ENCODE measurements at regions not wholly inside any gene's neighbourhood (a gene's known extent, or its start where the extent isn't known, plus 50 kb on each side); places are given as distances from the start of the nearest gene placed in this dataset.
"Not testable (repeated sequence)": the region's sequence is repeated elsewhere in the genome, so short reads cannot be mapped to it uniquely, and the experiment has no call there.

GRCh38 chr11:121907379-121907778 lies 208.6 kb downstream of the BLID start:
- no peak for DNase-seq (ENCODE audit: low read depth in 2 of 2)

- DNase-seq (ENCODE audit: low read depth in 2 of 2): no peak
These were observed 211.9 kb downstream of the BLID start for GRCh38 chr11:121904148-121904547.

GRCh38 chr11:121901886-121902285 lies 214.1 kb downstream of the BLID start:
- no peak for DNase-seq (ENCODE audit: low read depth in 2 of 2)

GRCh38 chr11:121901417-121901816 lies 214.6 kb downstream of the BLID start:
- DNase-seq (ENCODE audit: low read depth in 2 of 2): not testable (repeated sequence)

GRCh38 chr11:121899520-121899919 lies 216.5 kb downstream of the BLID start:
- no peak for DNase-seq (ENCODE audit: low read depth in 2 of 2)

- DNase-seq (ENCODE audit: low read depth in 2 of 2): no peak
These were observed 217.1 kb downstream of the BLID start for GRCh38 chr11:121898903-121899302.

- peak in 1 of 2 donors; percentile 45 for DNase-seq (ENCODE audit: low read depth in 2 of 2)
These were observed 220.1 kb downstream of the BLID start for GRCh38 chr11:121895919-121896318.

GRCh38 chr11:121894581-121894980 lies 221.4 kb downstream of the BLID start:
- DNase-seq (ENCODE audit: low read depth in 2 of 2): peak in 1 of 2 donors; percentile 34

- no peak for DNase-seq (ENCODE audit: low read depth in 2 of 2)
These were observed 223.2 kb downstream of the BLID start for GRCh38 chr11:121892863-121893262.

GRCh38 chr11:121892131-121892681 lies 223.8 kb downstream of the BLID start:
- peak; percentile 2 to 94 for DNase-seq (ENCODE audit: low read depth in 2 of 2)

- no peak for DNase-seq (ENCODE audit: low read depth in 2 of 2)
These were observed 225.0 kb downstream of the BLID start for GRCh38 chr11:121890946-121891515.

- peak in 1 of 2 donors; percentile 25 for DNase-seq (ENCODE audit: low read depth in 2 of 2)
These were observed 225.6 kb downstream of the BLID start for GRCh38 chr11:121890377-121890776.

- peak in 1 of 2 donors; percentile 16 for DNase-seq (ENCODE audit: low read depth in 2 of 2)
These were observed 226.1 kb downstream of the BLID start for GRCh38 chr11:121889931-121890330.

- no peak for DNase-seq (ENCODE audit: low read depth in 2 of 2)
These were observed 226.8 kb downstream of the BLID start for GRCh38 chr11:121889186-121889585.

- no peak for DNase-seq (ENCODE audit: low read depth in 2 of 2)
These were observed 227.9 kb downstream of the BLID start for GRCh38 chr11:121887976-121888557.

- no peak for DNase-seq (ENCODE audit: low read depth in 2 of 2)
These were observed 228.4 kb downstream of the BLID start for GRCh38 chr11:121887569-121887968.

- DNase-seq (ENCODE audit: low read depth in 2 of 2): no peak
These were observed 229.0 kb downstream of the BLID start for GRCh38 chr11:121886996-121887395.

GRCh38 chr11:121886005-121886734 lies 229.8 kb downstream of the BLID start:
- no peak for DNase-seq (ENCODE audit: low read depth in 2 of 2)

- no peak for DNase-seq (ENCODE audit: low read depth in 2 of 2)
These were observed 231.4 kb downstream of the BLID start for GRCh38 chr11:121884626-121885025.

GRCh38 chr11:121881806-121882205 lies 234.2 kb downstream of the BLID start:
- no peak for DNase-seq (ENCODE audit: low read depth in 2 of 2)

- DNase-seq (ENCODE audit: low read depth in 2 of 2): no peak
These were observed 238.9 kb downstream of the BLID start for GRCh38 chr11:121877152-121877551.

- no peak for DNase-seq (ENCODE audit: low read depth in 2 of 2)
These were observed 242.2 kb downstream of the BLID start for GRCh38 chr11:121873766-121874165.

- no peak for DNase-seq (ENCODE audit: low read depth in 2 of 2)
These were observed 243.7 kb downstream of the BLID start for GRCh38 chr11:121872356-121872755.
